OCI-LY7 (cell line): ENCODE measurements at regions not wholly inside any gene's neighbourhood (a gene's known extent, or its start where the extent isn't known, plus 50 kb on each side); places are given as distances from the start of the nearest gene placed in this dataset.

ENCODE experiments used
- EZH2phosphoT487 ChIP-seq: fragments of 200-600 bp; sonication (generic); IDR thresholded peaks from 2 replicates; pipeline ENCODE4 v1.6.1; 2018; ENCODE audit warnings: low read depth, borderline replicate concordance, mild to moderate bottlenecking, mixed run types, antibody characterized with exemption, low read length, moderate library complexity, mixed read lengths
- TF ChIP-seq, protein P1 (sequence below): fragments of 200-600 bp; sonication (generic); conservative IDR thresholded peaks from 2 replicates; pipeline ENCODE4 v1.5.1; 2014; ENCODE audit warnings: mild to moderate bottlenecking, antibody characterized with exemption, low read length, moderate library complexity, mixed read lengths

DNA sequence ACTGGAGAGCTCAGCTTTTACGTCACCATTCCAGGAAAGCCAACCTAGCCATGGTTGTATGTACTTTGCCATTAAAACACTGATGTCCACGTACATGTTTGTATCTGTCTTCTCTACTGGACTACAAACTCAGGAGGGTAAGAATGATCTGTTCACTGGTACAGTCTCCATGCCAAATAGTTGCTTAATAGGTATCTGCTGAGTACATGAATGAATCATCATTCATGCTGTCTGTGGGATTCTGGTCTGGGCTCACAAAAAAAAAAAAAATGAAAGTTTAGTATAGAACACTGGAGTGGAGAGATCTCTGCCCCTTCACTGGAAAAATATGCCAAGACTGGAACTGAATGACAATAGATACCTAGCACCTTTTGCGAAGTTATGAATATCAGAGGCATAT is 102.6 kb upstream of the ITGA4 start:
- TF ChIP-seq, protein P1, sequence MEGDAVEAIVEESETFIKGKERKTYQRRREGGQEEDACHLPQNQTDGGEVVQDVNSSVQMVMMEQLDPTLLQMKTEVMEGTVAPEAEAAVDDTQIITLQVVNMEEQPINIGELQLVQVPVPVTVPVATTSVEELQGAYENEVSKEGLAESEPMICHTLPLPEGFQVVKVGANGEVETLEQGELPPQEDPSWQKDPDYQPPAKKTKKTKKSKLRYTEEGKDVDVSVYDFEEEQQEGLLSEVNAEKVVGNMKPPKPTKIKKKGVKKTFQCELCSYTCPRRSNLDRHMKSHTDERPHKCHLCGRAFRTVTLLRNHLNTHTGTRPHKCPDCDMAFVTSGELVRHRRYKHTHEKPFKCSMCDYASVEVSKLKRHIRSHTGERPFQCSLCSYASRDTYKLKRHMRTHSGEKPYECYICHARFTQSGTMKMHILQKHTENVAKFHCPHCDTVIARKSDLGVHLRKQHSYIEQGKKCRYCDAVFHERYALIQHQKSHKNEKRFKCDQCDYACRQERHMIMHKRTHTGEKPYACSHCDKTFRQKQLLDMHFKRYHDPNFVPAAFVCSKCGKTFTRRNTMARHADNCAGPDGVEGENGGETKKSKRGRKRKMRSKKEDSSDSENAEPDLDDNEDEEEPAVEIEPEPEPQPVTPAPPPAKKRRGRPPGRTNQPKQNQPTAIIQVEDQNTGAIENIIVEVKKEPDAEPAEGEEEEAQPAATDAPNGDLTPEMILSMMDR, result no peak
- TF ChIP-seq EZH2phosphoT487, result no peak
